SK-N-SH treated with all-trans-retinoic acid at 6 μM for 48 hours (cell line): ENCODE measurements at regions not wholly inside any gene's neighbourhood (a gene's known extent, or its start where the extent isn't known, plus 50 kb on each side); places are given as distances from the start of the nearest gene placed in this dataset.

Experiments used
- ARNTL ChIP-seq: fragments of 450-650 bp; formaldehyde crosslinking; IDR thresholded peaks from 2 replicates; pipeline ENCODE4 v1.5.0; 2020; ENCODE audit warnings: low read depth, mild to moderate bottlenecking, moderate library complexity, borderline replicate concordance
- ESRRG ChIP-seq: fragments of 250-450 bp; sonication (Bioruptor Pico); IDR thresholded peaks from 2 replicates; pipeline ENCODE4 v1.6.1; 2021; ENCODE audit warnings: mild to moderate bottlenecking
- ISL1 ChIP-seq: fragments of 250-450 bp; sonication (Bioruptor Pico); IDR thresholded peaks from 2 replicates; pipeline ENCODE4 v2.1.2; 2022; ENCODE audit warnings: mild to moderate bottlenecking, moderate library complexity
- OSR1 ChIP-seq: fragments of 250-450 bp; sonication (Bioruptor Pico); IDR thresholded peaks from 2 replicates; pipeline ENCODE4 v1.8.0; 2022; ENCODE audit warnings: moderate library complexity, mild to moderate bottlenecking, inconsistent platforms
- RARB ChIP-seq: fragments of 250-450 bp; sonication (Bioruptor Pico); IDR thresholded peaks from 2 replicates; pipeline ENCODE4 v1.8.0; 2021; ENCODE audit warnings: mild to moderate bottlenecking, moderate library complexity
- TCF4 ChIP-seq: fragments of 250-450 bp; sonication (Bioruptor Pico); IDR thresholded peaks from 2 replicates; pipeline ENCODE4 v1.8.0; 2021; ENCODE audit warnings: mild to moderate bottlenecking, moderate library complexity, borderline replicate concordance
- TOX ChIP-seq: fragments of 250-450 bp; sonication (Bioruptor Pico); IDR thresholded peaks from 2 replicates; pipeline ENCODE4 v1.8.0; 2021; ENCODE audit warnings: mild to moderate bottlenecking, moderate library complexity, borderline replicate concordance
- ZFP3 ChIP-seq: fragments of 250-450 bp; sonication (Bioruptor Pico); IDR thresholded peaks from 2 replicates; pipeline ENCODE4 v1.5.0; 2020; ENCODE audit warnings: mild to moderate bottlenecking, moderate library complexity
- ZFP30 ChIP-seq: fragments of 450-650 bp; formaldehyde crosslinking; IDR thresholded peaks from 2 replicates; pipeline ENCODE4 v1.5.0; 2022; ENCODE audit warnings: mild to moderate bottlenecking, moderate library complexity
- TF ChIP-seq, protein P1 (sequence below): fragments of 250-450 bp; sonication (Bioruptor Pico); IDR thresholded peaks from 2 replicates; pipeline ENCODE4 v1.5.0; 2020; ENCODE audit warnings: mild to moderate bottlenecking, moderate library complexity
- TF ChIP-seq, protein P2 (sequence below): fragments of 250-450 bp; sonication (Bioruptor Pico); IDR thresholded peaks from 2 replicates; pipeline ENCODE4 v1.5.1; 2020; ENCODE audit warnings: low read depth, mild to moderate bottlenecking, moderate library complexity

DNA sequence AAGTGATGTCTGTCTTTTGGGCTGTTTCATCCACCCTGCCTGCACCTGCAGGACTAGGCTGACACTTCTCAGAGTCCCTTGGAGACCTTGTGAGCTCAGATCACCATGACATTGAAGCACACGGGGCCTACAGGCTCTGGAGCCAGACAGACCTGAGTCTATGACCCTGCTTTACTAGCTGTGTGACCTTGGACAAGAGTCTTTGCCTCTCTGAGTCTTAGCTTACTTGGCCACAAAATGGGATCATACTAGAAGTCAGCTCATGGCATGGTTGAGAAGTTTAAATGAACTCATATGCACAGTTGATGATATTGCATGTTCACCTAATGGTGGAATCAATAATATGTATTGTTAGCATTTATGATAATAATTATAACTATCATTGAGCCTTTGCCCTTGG is 102.9 kb upstream of the SMAD3 start:
- no peak for TF ChIP-seq TOX (CRISPR knock-in tag)
- TF ChIP-seq ARNTL, result no peak
- no peak for TF ChIP-seq RARB (CRISPR knock-in tag)
- TF ChIP-seq ZFP3 (CRISPR knock-in tag), result no peak
- TF ChIP-seq ZFP30, result no peak
- TF ChIP-seq ISL1 (CRISPR knock-in tag), result no peak
- no peak for TF ChIP-seq OSR1 (CRISPR knock-in tag)
- TF ChIP-seq, protein P1, sequence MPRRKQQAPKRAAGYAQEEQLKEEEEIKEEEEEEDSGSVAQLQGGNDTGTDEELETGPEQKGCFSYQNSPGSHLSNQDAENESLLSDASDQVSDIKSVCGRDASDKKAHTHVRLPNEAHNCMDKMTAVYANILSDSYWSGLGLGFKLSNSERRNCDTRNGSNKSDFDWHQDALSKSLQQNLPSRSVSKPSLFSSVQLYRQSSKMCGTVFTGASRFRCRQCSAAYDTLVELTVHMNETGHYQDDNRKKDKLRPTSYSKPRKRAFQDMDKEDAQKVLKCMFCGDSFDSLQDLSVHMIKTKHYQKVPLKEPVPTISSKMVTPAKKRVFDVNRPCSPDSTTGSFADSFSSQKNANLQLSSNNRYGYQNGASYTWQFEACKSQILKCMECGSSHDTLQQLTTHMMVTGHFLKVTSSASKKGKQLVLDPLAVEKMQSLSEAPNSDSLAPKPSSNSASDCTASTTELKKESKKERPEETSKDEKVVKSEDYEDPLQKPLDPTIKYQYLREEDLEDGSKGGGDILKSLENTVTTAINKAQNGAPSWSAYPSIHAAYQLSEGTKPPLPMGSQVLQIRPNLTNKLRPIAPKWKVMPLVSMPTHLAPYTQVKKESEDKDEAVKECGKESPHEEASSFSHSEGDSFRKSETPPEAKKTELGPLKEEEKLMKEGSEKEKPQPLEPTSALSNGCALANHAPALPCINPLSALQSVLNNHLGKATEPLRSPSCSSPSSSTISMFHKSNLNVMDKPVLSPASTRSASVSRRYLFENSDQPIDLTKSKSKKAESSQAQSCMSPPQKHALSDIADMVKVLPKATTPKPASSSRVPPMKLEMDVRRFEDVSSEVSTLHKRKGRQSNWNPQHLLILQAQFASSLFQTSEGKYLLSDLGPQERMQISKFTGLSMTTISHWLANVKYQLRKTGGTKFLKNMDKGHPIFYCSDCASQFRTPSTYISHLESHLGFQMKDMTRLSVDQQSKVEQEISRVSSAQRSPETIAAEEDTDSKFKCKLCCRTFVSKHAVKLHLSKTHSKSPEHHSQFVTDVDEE, result no peak
- TF ChIP-seq TCF4 (CRISPR knock-in tag), result no peak
- TF ChIP-seq ESRRG (CRISPR knock-in tag), result no peak
- TF ChIP-seq, protein P2, sequence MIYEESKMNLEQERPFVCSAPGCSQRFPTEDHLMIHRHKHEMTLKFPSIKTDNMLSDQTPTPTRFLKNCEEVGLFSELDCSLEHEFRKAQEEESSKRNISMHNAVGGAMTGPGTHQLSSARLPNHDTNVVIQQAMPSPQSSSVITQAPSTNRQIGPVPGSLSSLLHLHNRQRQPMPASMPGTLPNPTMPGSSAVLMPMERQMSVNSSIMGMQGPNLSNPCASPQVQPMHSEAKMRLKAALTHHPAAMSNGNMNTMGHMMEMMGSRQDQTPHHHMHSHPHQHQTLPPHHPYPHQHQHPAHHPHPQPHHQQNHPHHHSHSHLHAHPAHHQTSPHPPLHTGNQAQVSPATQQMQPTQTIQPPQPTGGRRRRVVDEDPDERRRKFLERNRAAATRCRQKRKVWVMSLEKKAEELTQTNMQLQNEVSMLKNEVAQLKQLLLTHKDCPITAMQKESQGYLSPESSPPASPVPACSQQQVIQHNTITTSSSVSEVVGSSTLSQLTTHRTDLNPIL (CRISPR knock-in tag), result no peak
